B cell (primary cell): ENCODE measurements at regions not wholly inside any gene's neighbourhood (a gene's known extent, or its start where the extent isn't known, plus 50 kb on each side); places are given as distances from the start of the nearest gene placed in this dataset.

ENCODE experiments used
- ATAC-seq: fragments of 200-7000 bp; cut with Tn5 transposase; one replicate; pipeline ENCODE4 v1.10.0; 2021; ENCODE audit warnings: low read depth, mild to moderate bottlenecking, moderate number of reproducible peaks, moderate library complexity
- CTCF ChIA-PET: fragments of 350-600 bp; sonication (Branson Sonifier 250); formaldehyde crosslinking; loops from one replicate; lab custom pipeline; 2021; ENCODE audit warnings: antibody characterized with exemption, inconsistent platforms; lab: Charles Lee
- POLR2A ChIA-PET: fragments of 350-600 bp; sonication (Branson Sonifier 250); formaldehyde crosslinking; loops from one replicate; lab custom pipeline; 2021; ENCODE audit warnings: antibody characterized with exemption; lab: Charles Lee
- DNase-seq: peaks from one replicate; pipeline ENCODE4 v3.0.0; 2013
- H2AFZ ChIP-seq: 2 replicates; pipeline ENCODE4 v1.6.1; 2012; ENCODE audit warnings: mild to moderate bottlenecking, low read depth, low read length; ENCODE audit not compliant: insufficient read depth, poor library complexity, severe bottlenecking
- H3K27ac ChIP-seq, 2 donors: 1 replicate in 1 of 2; 2 replicates in 1 of 2; pipeline ENCODE4 v1.5.1; 2012 to 2013; ENCODE audit warnings: low read length in 2 of 2, mild to moderate bottlenecking in 2 of 2, moderate library complexity in 1 of 2
- H3K27me3 ChIP-seq, 4 experiments: fragments of 200-600 bp in 1 of 4; sonication (generic) in 1 of 4; replicated peaks in 1 of 4; 1 replicate in 2 of 4; 2 replicates in 2 of 4; pipeline versions ENCODE4 v1.6.1 to v1.7.0; 2013 to 2016; ENCODE audit warnings: low read length in 3 of 4, mild to moderate bottlenecking in 2 of 4, mixed read lengths in 1 of 4, moderate library complexity in 1 of 4; ENCODE audit not compliant: insufficient read depth in 4 of 4, control insufficient read depth in 3 of 4; ENCODE audit errors: control extremely low read depth in 1 of 4
- H3K36me3 ChIP-seq, 2 experiments: replicated peaks in 1 of 2; 1 replicate in 1 of 2; 2 replicates in 1 of 2; pipeline versions ENCODE4 v1.6.1 to v1.7.1; 2013; ENCODE audit warnings: low read length in 1 of 2; ENCODE audit not compliant: insufficient read depth in 2 of 2, control insufficient read depth in 1 of 2; ENCODE audit errors: control extremely low read depth in 1 of 2, extremely low read depth in 1 of 2
- H3K4me1 ChIP-seq, 2 donors: fragments of 200-600 bp in 1 of 2; sonication (generic) in 1 of 2; 1 replicate in 1 of 2; 2 replicates in 1 of 2; pipeline versions ENCODE4 v1.5.1 to v1.6.1; 2013 to 2017; ENCODE audit warnings: low read length in 2 of 2; ENCODE audit not compliant: control insufficient read depth in 2 of 2, insufficient read depth in 2 of 2
- H3K4me2 ChIP-seq: replicated peaks from 2 replicates; pipeline ENCODE3; 2012; ENCODE audit warnings: mild to moderate bottlenecking, low read depth, low read length; ENCODE audit not compliant: poor library complexity, severe bottlenecking
- H3K4me3 ChIP-seq, 5 experiments: fragments of 200-600 bp in 1 of 5; sonication (generic) in 1 of 5; 1 replicate in 3 of 5; 2 replicates in 2 of 5; pipeline versions ENCODE4 v1.5.1 to v1.7.0; 2011 to 2016; ENCODE audit warnings: low read length in 4 of 5, mild to moderate bottlenecking in 4 of 5, low read depth in 2 of 5, control low read depth in 1 of 5, moderate library complexity in 1 of 5; ENCODE audit not compliant: insufficient read depth in 1 of 5; ENCODE audit errors: control extremely low read depth in 1 of 5, extremely low read depth in 1 of 5
- H3K79me2 ChIP-seq: fragments of 200-600 bp; sonication (generic); one replicate; pipeline ENCODE4 v1.6.0; 2016; ENCODE audit warnings: low read length; ENCODE audit not compliant: control insufficient read depth, insufficient read depth
- H3K9ac ChIP-seq: fragments of 200-600 bp; sonication (generic); 2 replicates; pipeline ENCODE4 v1.6.1; 2017; ENCODE audit warnings: mild to moderate bottlenecking, low read length, moderate library complexity
- H3K9me3 ChIP-seq, 3 donors: one replicate each; pipeline versions ENCODE4 v1.6.1 to v1.7.1; 2013; ENCODE audit warnings: low read length in 2 of 3; ENCODE audit not compliant: control insufficient read depth in 2 of 3, insufficient read depth in 1 of 3; ENCODE audit errors: control extremely low read depth in 1 of 3
- H4K20me1 ChIP-seq: 2 replicates; pipeline ENCODE4 v1.6.0; 2012; ENCODE audit warnings: mild to moderate bottlenecking, low read length; ENCODE audit not compliant: insufficient read depth, control insufficient read depth, poor library complexity, severe bottlenecking
- H3K27ac Mint-ChIP-seq: one replicate; pipeline ENCODE4 v1.8.0; 2021; ENCODE audit warnings: mixed read lengths
- H3K27me3 Mint-ChIP-seq: one replicate; pipeline ENCODE4 v1.8.0; 2021; ENCODE audit warnings: mixed read lengths
- H3K4me1 Mint-ChIP-seq: one replicate; pipeline ENCODE4 v1.8.0; 2021; ENCODE audit warnings: mixed read lengths
- H3K4me3 Mint-ChIP-seq: one replicate; pipeline ENCODE4 v1.8.0; 2021; ENCODE audit warnings: mixed read lengths
- H3K9me3 Mint-ChIP-seq: one replicate; pipeline ENCODE4 v1.8.0; 2022; ENCODE audit warnings: mixed read lengths; ENCODE audit not compliant: insufficient read depth
- CTCF ChIP-seq: fragments of 200-600 bp; IDR thresholded peaks from one replicate; pipeline ENCODE4 v1.8.0; 2022; ENCODE audit warnings: antibody characterized with exemption, mild to moderate bottlenecking
- EZH2 ChIP-seq: IDR thresholded peaks from 2 replicates; pipeline ENCODE4 v1.6.1; 2012; ENCODE audit warnings: borderline replicate concordance, low read depth, mild to moderate bottlenecking, moderate library complexity, low read length; ENCODE audit not compliant: insufficient read depth, poor library complexity, severe bottlenecking
- WGBS: methylation state at CpG from one replicate; pipeline ENCODE4 v1.1.5; 2013; ENCODE audit warnings: missing lambda C conversion rate; ENCODE audit not compliant: insufficient coverage; 5-methylcytosine and 5-hydroxymethylcytosine counted together
- intact Hi-C: fragments of 100-400 bp; cut with micrococcal nuclease; formaldehyde crosslinking; loops from one replicate; pipeline ENCODE4 v1.10.0; 2022

- Histone ChIP-seq H4K20me1 (no peaks in the 10 kb centered on the region), H3K79me2 (no peaks in the 10 kb centered on the region), H3K9me3 (no peaks in the 10 kb centered on the region), H2AFZ (no peak overlapping the region), H3K9ac (no peak overlapping the region), H3K36me3 (no peaks in the 10 kb centered on the region), H3K27me3 (no peaks in the 10 kb centered on the region), H3K27ac (no peak overlapping the region), H3K4me3 (no peak overlapping the region), H3K4me1 (no peaks in the 10 kb centered on the region), H3K4me2 (no peak overlapping the region)
- ChIA-PET CTCF (interaction anchor here (1.3 kb wide), 1 partner anchor 12 kb away, joined by 3 read pairs; no protein-coding TSS in a partner anchor), POLR2A (no interaction called here)
- Mint-ChIP-seq H3K27me3 (no peaks in the 10 kb centered on the region), H3K4me3 (no peak overlapping the region), H3K9me3 (no peaks in the 10 kb centered on the region), H3K4me1 (no peaks in the 10 kb centered on the region), H3K27ac (no peak overlapping the region)
- no CpG with 5 or more reads among the region's 6 CpGs for WGBS
- TF ChIP-seq EZH2 (no peak), CTCF (no peak)
- DNase-seq = no peak
- intact Hi-C loops = no loop called here
- ATAC-seq = no peak
Measured at GRCh38 chr9:81476813-81477490, 212.4 kb downstream of the TLE1 start.

- Histone ChIP-seq H3K4me2 (no peak overlapping the region), H2AFZ (no peak overlapping the region), H3K27ac (no peak overlapping the region), H3K9me3 (no peaks in the 10 kb centered on the region), H3K27me3 (no peaks in the 10 kb centered on the region), H3K9ac (no peak overlapping the region), H3K36me3 (no peaks in the 10 kb centered on the region), H3K4me3 (no peak overlapping the region), H4K20me1 (no peaks in the 10 kb centered on the region), H3K79me2 (no peaks in the 10 kb centered on the region), H3K4me1 (no peaks in the 10 kb centered on the region)
- H3K27ac Mint-ChIP-seq = no peak overlapping the region
- intact Hi-C loops = no loop called here
- no peak for DNase-seq
- POLR2A ChIA-PET = no interaction called here
- no peaks in the 10 kb centered on the region for H3K4me1 Mint-ChIP-seq
- H3K9me3 Mint-ChIP-seq = no peaks in the 10 kb centered on the region
- H3K4me3 Mint-ChIP-seq = no peak overlapping the region
- WGBS = 93% methylated on average over 5 of the region's 5 CpGs
- H3K27me3 Mint-ChIP-seq = peaks cover under 1% of the 10 kb centered on the region
- CTCF ChIA-PET = no interaction called here
- ATAC-seq = no peak
- TF ChIP-seq CTCF (no peak), EZH2 (no peak)
Measured at GRCh38 chr9:81474792-81475191, 214.6 kb downstream of the TLE1 start.
